KG1 (cell line): ENCODE measurements at regions not wholly inside any gene's neighbourhood (a gene's known extent, or its start where the extent isn't known, plus 50 kb on each side); places are given as distances from the start of the nearest gene placed in this dataset.

Experiments
- DNase-seq: peaks from one replicate; lab custom pipeline; 2025; lab: John Stamatoyannopoulos, UW

DNA sequence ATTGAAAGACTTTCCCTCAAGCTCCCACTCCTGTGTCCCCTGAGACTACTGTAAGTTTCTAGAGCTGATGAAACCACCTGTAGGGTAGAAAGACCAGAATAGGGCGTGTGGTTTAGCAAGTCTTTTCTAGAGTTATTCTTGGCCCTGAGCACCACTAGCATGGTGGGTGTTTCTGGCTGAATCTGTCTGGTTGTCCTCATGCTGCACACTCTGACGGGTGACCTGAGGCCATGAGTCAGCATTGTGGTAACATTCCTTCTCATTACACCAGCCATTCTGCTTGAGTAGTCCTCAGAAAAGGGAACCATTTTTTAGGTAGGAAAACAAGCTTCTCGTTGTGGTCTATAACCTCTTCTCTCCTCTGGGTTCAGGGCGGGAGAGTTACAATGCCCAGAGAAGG, 250.3 kb downstream of the SNX13 start:
- peak; percentile 26 for DNase-seq

DNA sequence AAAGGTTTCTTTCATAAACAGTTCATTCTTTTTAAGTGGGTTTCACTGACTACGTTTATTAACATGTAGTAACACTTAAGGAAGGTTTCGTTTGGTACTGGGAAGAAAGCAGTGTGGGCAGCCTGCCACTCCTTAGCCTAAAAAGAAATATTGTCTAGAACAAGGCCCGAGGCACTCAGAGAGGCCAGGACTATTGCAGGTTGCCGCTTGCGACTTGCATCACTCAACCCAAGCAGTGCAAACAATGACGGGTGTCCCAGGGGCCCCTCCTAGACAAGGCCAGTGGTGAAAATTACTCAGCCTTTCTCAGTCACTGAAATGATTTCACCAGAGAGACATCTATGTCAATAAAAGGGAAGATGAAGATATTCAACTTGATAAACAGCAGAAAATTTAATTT, 243.9 kb downstream of the SNX13 start:
- no peak for DNase-seq

DNA sequence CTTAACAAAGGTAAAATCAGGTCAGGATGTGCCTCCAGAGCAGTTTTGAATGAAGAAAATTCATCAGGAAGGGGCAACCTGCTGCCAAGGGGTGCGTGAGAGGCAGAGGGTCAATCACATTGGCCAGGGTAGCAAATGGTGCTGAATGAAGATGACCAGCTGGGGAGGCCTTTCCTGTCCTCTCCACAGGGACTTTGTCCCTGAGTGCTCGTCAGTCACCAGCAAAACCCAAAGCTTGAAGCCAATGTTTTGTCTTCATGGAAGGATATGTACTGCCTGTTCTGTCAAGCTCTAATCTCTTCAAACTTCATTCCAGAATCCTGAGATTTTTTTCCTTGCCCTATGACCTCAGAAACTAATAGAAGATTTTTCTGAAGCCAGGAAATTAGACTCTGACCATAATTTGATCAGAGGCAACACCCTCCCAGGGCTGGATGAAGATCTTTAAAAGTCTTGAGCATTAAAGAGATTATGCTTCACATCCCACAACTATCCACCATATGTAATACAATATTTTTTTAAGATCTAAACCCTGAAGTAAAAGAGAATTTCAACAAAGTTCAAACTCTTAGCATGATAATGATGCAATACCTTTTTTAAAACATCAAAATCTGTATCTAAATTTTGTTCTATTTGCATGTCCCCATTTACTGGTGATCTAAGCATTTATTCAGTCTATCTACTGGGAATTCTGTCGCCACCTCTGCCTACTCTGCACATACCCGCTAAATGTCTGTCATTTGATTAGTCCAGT, 243.0 kb downstream of the SNX13 start:
- DNase-seq: no peak

- DNase-seq: no peak
These were observed 240.6 kb downstream of the SNX13 start for GRCh38 chr7:17699696-17700095.

- DNase-seq: no peak
These were observed 240.2 kb downstream of the SNX13 start for GRCh38 chr7:17700138-17700537.

DNA sequence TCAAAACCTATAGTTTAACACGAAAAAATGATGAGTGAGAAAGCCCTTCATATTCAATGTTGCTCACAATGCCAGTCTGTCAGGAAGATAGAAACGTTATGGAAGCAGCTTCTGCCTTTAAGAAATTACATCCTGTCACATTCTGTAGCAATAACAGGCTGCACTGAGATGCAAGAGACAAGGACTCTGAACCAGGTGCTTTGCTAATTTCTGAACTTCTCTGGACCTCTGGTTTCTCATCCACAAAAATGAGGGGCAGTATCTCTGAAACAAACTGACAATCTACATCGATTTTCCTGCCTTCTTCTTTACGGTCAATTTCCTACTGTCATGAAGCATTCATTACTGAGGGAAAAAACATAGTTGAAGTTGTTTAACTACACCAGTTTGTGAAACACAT, 234.0 kb downstream of the SNX13 start:
- DNase-seq: no peak

DNA sequence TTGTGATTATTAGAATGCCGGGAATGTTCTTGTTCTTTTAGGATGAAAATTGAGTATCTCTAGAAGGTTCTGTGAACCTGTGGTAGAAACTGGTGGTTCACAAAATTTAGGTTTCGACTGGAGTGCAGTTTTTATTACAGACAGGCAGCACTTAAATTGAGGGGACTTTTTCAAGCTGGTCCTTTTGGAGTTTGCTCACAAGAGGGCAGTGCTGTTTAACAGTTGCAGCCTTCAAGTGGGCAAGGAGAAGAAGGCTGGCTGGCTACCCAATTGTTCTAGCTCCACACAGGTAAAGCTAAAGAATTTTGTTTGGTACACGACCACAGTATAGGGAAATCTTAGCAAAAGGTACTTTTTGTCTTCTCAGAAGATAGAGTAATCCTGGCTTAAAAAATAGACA, 233.6 kb downstream of the SNX13 start:
- peak; percentile 28 for DNase-seq

DNA sequence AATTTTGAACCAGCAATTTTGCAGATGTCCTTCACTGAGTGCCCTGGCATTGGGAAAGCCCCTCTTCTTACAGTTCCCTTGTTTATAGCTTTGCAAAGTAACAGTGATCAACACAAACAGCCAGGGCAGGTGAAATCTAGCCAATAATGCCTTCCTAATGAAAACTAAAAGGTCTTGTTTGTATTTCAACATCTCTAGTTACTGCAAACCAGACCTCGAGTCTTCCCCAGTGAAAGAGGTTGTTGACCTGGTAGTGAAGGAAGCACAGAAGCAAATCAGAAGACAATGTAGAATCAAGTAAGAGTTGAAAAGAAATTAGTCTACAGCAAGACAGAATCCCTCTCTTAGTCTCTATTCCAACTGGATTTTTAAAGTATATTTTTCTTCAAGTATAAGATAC, 231.2 kb downstream of the SNX13 start:
- no peak for DNase-seq

- DNase-seq: no peak
These were observed 230.7 kb downstream of the SNX13 start for GRCh38 chr7:17709599-17709998.

GRCh38 chr7:17710312-17710711, 230.0 kb downstream of the SNX13 start:
- DNase-seq: no peak

DNA sequence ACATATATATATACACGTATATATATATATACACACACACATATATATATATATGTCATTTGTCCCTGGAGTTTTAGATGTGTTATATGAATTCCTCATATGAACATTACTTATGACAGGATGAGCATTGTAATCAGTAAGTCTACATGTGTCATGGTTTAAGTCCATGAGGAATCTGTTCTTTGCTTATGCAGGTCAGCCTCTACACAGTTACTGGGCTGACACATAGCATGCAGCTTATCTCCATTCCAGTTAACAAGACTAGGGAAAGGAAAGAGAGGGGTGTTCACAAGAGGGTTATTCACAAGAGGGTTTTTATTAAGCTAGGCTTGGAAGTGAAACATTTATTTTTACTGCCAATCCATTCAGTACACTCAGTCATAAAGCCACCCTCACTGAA, 226.7 kb downstream of the SNX13 start:
- no peak for DNase-seq

GRCh38 chr7:17716816-17717215, 223.5 kb downstream of the SNX13 start:
- no peak for DNase-seq

DNA sequence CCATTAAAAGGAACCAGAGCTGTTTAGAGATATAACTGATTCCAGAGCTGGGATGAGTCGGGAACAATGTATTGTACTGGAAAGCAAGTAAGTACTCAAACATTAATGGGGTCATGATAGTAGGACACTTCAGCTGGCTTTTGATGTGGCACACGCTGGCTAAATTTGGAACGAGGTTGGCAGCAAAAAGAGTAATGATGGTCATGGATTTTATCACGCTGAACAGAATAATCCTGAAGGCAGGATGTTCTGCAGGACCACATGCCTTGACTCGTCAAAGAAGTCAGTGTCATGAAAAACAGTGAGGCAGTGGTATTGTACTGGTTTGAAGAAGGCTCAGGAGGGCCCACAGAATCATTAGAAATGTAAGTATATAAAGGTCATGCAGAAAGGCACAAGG, 220.3 kb downstream of the SNX13 start:
- DNase-seq: no peak

- no peak for DNase-seq
These were observed 218.5 kb downstream of the SNX13 start for GRCh38 chr7:17721736-17722285.

GRCh38 chr7:17722798-17723197, 217.5 kb downstream of the SNX13 start:
- no peak for DNase-seq

DNA sequence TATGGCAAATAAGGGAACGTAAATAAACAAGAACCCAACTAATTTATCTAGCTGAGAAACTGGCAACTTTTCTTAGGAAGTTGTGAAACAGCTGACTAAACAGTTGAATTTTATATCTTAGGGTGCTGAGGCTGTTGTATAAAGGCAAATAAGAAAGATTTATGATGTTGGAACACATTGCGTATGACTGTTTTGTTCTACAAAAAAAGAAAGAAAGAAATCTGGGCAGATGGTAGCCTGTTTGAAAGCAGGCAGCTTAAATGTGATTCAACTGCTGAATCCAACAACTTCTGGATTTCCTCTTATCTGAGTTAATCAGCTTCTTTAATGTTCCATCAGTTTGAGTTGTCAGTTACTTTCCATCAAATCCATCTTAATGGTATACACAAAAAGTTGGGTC, 214.5 kb downstream of the SNX13 start:
- DNase-seq: no peak

- no peak for DNase-seq
These were observed 208.2 kb downstream of the SNX13 start for GRCh38 chr7:17732083-17732482.
